ENCODE measurements at regions not wholly inside any gene's neighbourhood (a gene's known extent, or its start where the extent isn't known, plus 50 kb on each side); places are given as distances from the start of the nearest gene placed in this dataset.
A peak's percentile ranks its signal among the peaks of the same experiment; 100 is the strongest.

GRCh38 chr7:37504801-37505200 is 56.1 kb upstream of the ELMO1 start:
- DNase-seq = no peak

- DNase-seq = no peak
Measured at GRCh38 chr7:37505750-37506353, 57.2 kb upstream of the ELMO1 start.

GRCh38 chr7:37508118-37508517 is 59.5 kb upstream of the ELMO1 start:
- no peak for DNase-seq

GRCh38 chr7:37510043-37510634 is 61.5 kb upstream of the ELMO1 start:
- DNase-seq = peak in 1 of 2 donors; percentile 29

- DNase-seq = no peak
Measured at GRCh38 chr7:37511915-37512314, 63.3 kb upstream of the ELMO1 start.

- no peak for DNase-seq
Measured at GRCh38 chr7:37514497-37514896, 65.8 kb upstream of the ELMO1 start.

- no peak for DNase-seq
Measured at GRCh38 chr7:37516664-37517063, 68.0 kb upstream of the ELMO1 start.

GRCh38 chr7:37518266-37518665 is 69.6 kb upstream of the ELMO1 start:
- DNase-seq = no peak

GRCh38 chr7:37524056-37524455 is 75.4 kb upstream of the ELMO1 start:
- DNase-seq = no peak

GRCh38 chr7:37524797-37525196 is 76.1 kb upstream of the ELMO1 start:
- no peak for DNase-seq

GRCh38 chr7:37526623-37527022 is 78.0 kb upstream of the ELMO1 start:
- DNase-seq = no peak

GRCh38 chr7:37527109-37527508 is 78.4 kb upstream of the ELMO1 start:
- DNase-seq = no peak

GRCh38 chr7:37531225-37531624 is 82.6 kb upstream of the ELMO1 start:
- DNase-seq = no peak

GRCh38 chr7:37532636-37533035 is 84.0 kb upstream of the ELMO1 start:
- DNase-seq = no peak

- no peak for DNase-seq
Measured at GRCh38 chr7:37534893-37535610, 86.4 kb upstream of the ELMO1 start.

- DNase-seq = no peak
Measured at GRCh38 chr7:37535841-37536240, 87.2 kb upstream of the ELMO1 start.

GRCh38 chr7:37536706-37537105 is 88.0 kb upstream of the ELMO1 start:
- no peak for DNase-seq

GRCh38 chr7:37537439-37537838 is 88.8 kb upstream of the ELMO1 start:
- DNase-seq = no peak

- DNase-seq = no peak
Measured at GRCh38 chr7:37538945-37539344, 90.3 kb upstream of the ELMO1 start.

- DNase-seq = no peak
Measured at GRCh38 chr7:37540917-37541316, 92.3 kb upstream of the ELMO1 start.

GRCh38 chr7:37541810-37542443 is 93.3 kb upstream of the ELMO1 start:
- DNase-seq = no peak

- DNase-seq = no peak
Measured at GRCh38 chr7:37545619-37546534, 97.2 kb upstream of the ELMO1 start.

GRCh38 chr7:37546677-37547076 is 98.0 kb upstream of the ELMO1 start:
- DNase-seq = no peak
